GM12878 (cell line): ENCODE measurements at regions not wholly inside any gene's neighbourhood (a gene's known extent, or its start where the extent isn't known, plus 50 kb on each side); places are given as distances from the start of the nearest gene placed in this dataset.

Source experiments
- ATAC-seq: fragments of 200-7000 bp; cut with Tn5 transposase; 3 replicates; pipeline ENCODE4 v1.9.1; 2020; ENCODE audit warnings: mild to moderate bottlenecking, moderate library complexity
- BruUV-seq: library from RNA; stranded (reverse); fragments of 400-500 nt; replicated peaks from 2 replicates; lab custom pipeline; 2021; lab: Mats Ljungman, UMichigan
- CTCF ChIA-PET: fragments of 300-600 bp; sonication (Branson Sonifier 250); formaldehyde crosslinking; extraction: SDS; loops from one replicate; lab custom pipeline; 2021; ENCODE audit warnings: inconsistent platforms; lab: Yijun Ruan, JAX
- POLR2A ChIA-PET: fragments of 350-600 bp; formaldehyde crosslinking; extraction: SDS; loops from one replicate; lab custom pipeline; 2021; ENCODE audit warnings: inconsistent platforms; lab: Charles Lee
- RAD21 ChIA-PET: fragments of 300-600 bp; sonication (Branson Sonifier 250); formaldehyde crosslinking; loops from one replicate; lab custom pipeline; 2023; ENCODE audit warnings: antibody characterized with exemption; ENCODE audit not compliant: unreplicated experiment; lab: Charles Lee
- SMC1A ChIA-PET: fragments of 300-600 bp; sonication (Branson Sonifier 250); formaldehyde crosslinking; loops from one replicate; lab custom pipeline; 2023; ENCODE audit not compliant: unreplicated experiment, uncharacterized antibody; lab: Charles Lee
- DNase-seq: peaks from one replicate; pipeline ENCODE4 v3.0.0-alpha.2; 2011; ENCODE audit warnings: low read depth, low spot score
- FAIRE-seq: peaks from 3 replicates; lab custom pipeline; 2011; peaks lifted over from hg19 to GRCh38; lab: Jason Lieb, UNC
- H2AFZ ChIP-seq: 2 replicates; pipeline ENCODE4 v1.6.0; 2011; ENCODE audit warnings: low read depth, low read length, control low read depth; ENCODE audit not compliant: control insufficient read depth
- H3K27ac ChIP-seq: 2 replicates; pipeline ENCODE4 v1.5.1; 2011; ENCODE audit warnings: control low read depth; ENCODE audit not compliant: control insufficient read depth, insufficient read depth
- H3K27me3 ChIP-seq, 2 experiments: replicated peaks in 1 of 2; 2 replicates each; pipeline versions ENCODE4 v1.6.0 to v1.6.1; 2011; ENCODE audit warnings: low read length in 1 of 2; ENCODE audit not compliant: control insufficient read depth in 2 of 2, insufficient read depth in 2 of 2
- H3K36me3 ChIP-seq, 2 experiments: 2 replicates each; pipeline ENCODE4 v1.5.1; 2011; ENCODE audit warnings: low read length in 1 of 2; ENCODE audit not compliant: control insufficient read depth in 2 of 2, insufficient read depth in 2 of 2
- H3K4me1 ChIP-seq: 2 replicates; pipeline ENCODE4 v1.6.1; 2011; ENCODE audit warnings: mild to moderate bottlenecking, low read length, moderate library complexity, mixed read lengths; ENCODE audit not compliant: control insufficient read depth, insufficient read depth
- H3K4me2 ChIP-seq: 2 replicates; pipeline ENCODE4 v1.6.0; 2011; ENCODE audit warnings: control low read depth; ENCODE audit not compliant: control insufficient read depth, insufficient read depth
- H3K4me3 ChIP-seq: fragments of 200-600 bp; sonication (generic); 2 replicates; pipeline ENCODE4 v1.5.1; 2016
- H3K79me2 ChIP-seq: 2 replicates; pipeline ENCODE4 v1.6.0; 2011; ENCODE audit warnings: low read length; ENCODE audit not compliant: control insufficient read depth, insufficient read depth
- H3K9ac ChIP-seq: 2 replicates; pipeline ENCODE4 v1.8.0; 2011; ENCODE audit warnings: low read length, control low read depth, mixed read lengths; ENCODE audit not compliant: control insufficient read depth, insufficient read depth
- H3K9me3 ChIP-seq: replicated peaks from 3 replicates; pipeline ENCODE4 v1.5.1; 2011; ENCODE audit warnings: mild to moderate bottlenecking, low read length; ENCODE audit not compliant: control insufficient read depth, insufficient read depth
- H4K20me1 ChIP-seq: 2 replicates; pipeline ENCODE4 v1.6.0; 2011; ENCODE audit not compliant: control insufficient read depth, insufficient read depth
- ETV6 ChIP-seq, 2 experiments: fragments of 450-650 bp in 1 of 2; IDR thresholded peaks in 1 of 2; conservative IDR thresholded peaks in 1 of 2; 2 replicates each; pipeline ENCODE4 v1.6.1; 2014; ENCODE audit warnings: antibody characterized with exemption in 1 of 2, borderline replicate concordance in 1 of 2, low read depth in 1 of 2, mild to moderate bottlenecking in 1 of 2, moderate library complexity in 1 of 2
- HCFC1 ChIP-seq: fragments of 150-350 bp; IDR thresholded peaks from 2 replicates; pipeline ENCODE4 v1.6.1; 2014; ENCODE audit warnings: low read length
- NFXL1 ChIP-seq: fragments of 450-650 bp; IDR thresholded peaks from 2 replicates; pipeline ENCODE4 v1.6.1; 2017; ENCODE audit warnings: antibody characterized with exemption, mild to moderate bottlenecking, borderline replicate concordance
- NR2C1 ChIP-seq: fragments of 450-650 bp; IDR thresholded peaks from 2 replicates; pipeline ENCODE4 v1.6.1; 2017; ENCODE audit warnings: antibody characterized with exemption, mild to moderate bottlenecking, moderate library complexity
- ZNF217 ChIP-seq: fragments of 450-650 bp; IDR thresholded peaks from 2 replicates; pipeline ENCODE4 v1.6.1; 2017; ENCODE audit warnings: antibody characterized with exemption, mild to moderate bottlenecking
- WGBS: methylation state at CpG from one replicate; pipeline ENCODE4 v1.1.6; 2016; ENCODE audit warnings: low lambda C conversion rate; ENCODE audit not compliant: insufficient replicate concordance, insufficient coverage; ENCODE audit errors: missing lambda C conversion rate; 5-methylcytosine and 5-hydroxymethylcytosine counted together
- in situ Hi-C: fragments of 300-500 bp; cut with MboI; formaldehyde crosslinking; loops from 9 replicates; pipeline ENCODE4 v1.14.3; 2018; ENCODE audit warnings: mixed read lengths
- intact Hi-C: fragments of 100-400 bp; cut with micrococcal nuclease; formaldehyde crosslinking; loops from one replicate; pipeline ENCODE4 v1.14.2; 2022; ENCODE audit not compliant: unreplicated experiment
- TF ChIP-seq, protein P1 (sequence below): fragments of 450-650 bp; IDR thresholded peaks from 2 replicates; pipeline ENCODE4 v1.6.1; 2017; ENCODE audit warnings: mild to moderate bottlenecking, moderate library complexity

- intact Hi-C loops (no loop called here), in situ Hi-C loops (no loop called here)
- FAIRE-seq (no peak), DNase-seq (no peak), ATAC-seq (no peak; the same call in 2 of the 3 replicates)
- POLR2A ChIA-PET = no interaction called here
- Histone ChIP-seq H3K36me3 (no peaks in the 10 kb centered on the region), H4K20me1 (no peaks in the 10 kb centered on the region), H3K4me3 (no peak overlapping the region), H3K4me2 (no peak overlapping the region), H2AFZ (no peak overlapping the region), H3K79me2 (no peaks in the 10 kb centered on the region), H3K27me3 (no peaks in the 10 kb centered on the region), H3K9ac (no peak overlapping the region), H3K9me3 (no peaks in the 10 kb centered on the region; the same call in 1 of the 3 replicates), H3K27ac (no peak overlapping the region), H3K4me1 (0 out of 2 replicates have a peak, but pooled peaks cover 4% of the 10 kb centered on the region)
- RAD21 ChIA-PET = no interaction called here
- CTCF ChIA-PET = interaction anchor here (1.2 kb wide), 1 partner anchor 228 kb away, joined by 3 read pairs; no protein-coding TSS in a partner anchor
- 41% methylated on average over 3 of the region's 3 CpGs for WGBS
- SMC1A ChIA-PET = interaction anchor here (0.9 to 1.5 kb wide), 2 partner anchors 18 to 19 kb away, joined by 3 read pairs; no protein-coding TSS in a partner anchor
- no TSS peak for BruUV-seq
- TF ChIP-seq ETV6 (conservative IDR thresholded peaks at IDR 0.05 in 1 of 2, IDR thresholded peaks at IDR 0.05 in 1 of 2; ENCODE audit: borderline replicate concordance in 1 of 2, low read depth in 1 of 2) (no peak), NFXL1 (no peak), HCFC1 (no peak), NR2C1 (no peak), ZNF217 (no peak)
- TF ChIP-seq, protein P1, sequence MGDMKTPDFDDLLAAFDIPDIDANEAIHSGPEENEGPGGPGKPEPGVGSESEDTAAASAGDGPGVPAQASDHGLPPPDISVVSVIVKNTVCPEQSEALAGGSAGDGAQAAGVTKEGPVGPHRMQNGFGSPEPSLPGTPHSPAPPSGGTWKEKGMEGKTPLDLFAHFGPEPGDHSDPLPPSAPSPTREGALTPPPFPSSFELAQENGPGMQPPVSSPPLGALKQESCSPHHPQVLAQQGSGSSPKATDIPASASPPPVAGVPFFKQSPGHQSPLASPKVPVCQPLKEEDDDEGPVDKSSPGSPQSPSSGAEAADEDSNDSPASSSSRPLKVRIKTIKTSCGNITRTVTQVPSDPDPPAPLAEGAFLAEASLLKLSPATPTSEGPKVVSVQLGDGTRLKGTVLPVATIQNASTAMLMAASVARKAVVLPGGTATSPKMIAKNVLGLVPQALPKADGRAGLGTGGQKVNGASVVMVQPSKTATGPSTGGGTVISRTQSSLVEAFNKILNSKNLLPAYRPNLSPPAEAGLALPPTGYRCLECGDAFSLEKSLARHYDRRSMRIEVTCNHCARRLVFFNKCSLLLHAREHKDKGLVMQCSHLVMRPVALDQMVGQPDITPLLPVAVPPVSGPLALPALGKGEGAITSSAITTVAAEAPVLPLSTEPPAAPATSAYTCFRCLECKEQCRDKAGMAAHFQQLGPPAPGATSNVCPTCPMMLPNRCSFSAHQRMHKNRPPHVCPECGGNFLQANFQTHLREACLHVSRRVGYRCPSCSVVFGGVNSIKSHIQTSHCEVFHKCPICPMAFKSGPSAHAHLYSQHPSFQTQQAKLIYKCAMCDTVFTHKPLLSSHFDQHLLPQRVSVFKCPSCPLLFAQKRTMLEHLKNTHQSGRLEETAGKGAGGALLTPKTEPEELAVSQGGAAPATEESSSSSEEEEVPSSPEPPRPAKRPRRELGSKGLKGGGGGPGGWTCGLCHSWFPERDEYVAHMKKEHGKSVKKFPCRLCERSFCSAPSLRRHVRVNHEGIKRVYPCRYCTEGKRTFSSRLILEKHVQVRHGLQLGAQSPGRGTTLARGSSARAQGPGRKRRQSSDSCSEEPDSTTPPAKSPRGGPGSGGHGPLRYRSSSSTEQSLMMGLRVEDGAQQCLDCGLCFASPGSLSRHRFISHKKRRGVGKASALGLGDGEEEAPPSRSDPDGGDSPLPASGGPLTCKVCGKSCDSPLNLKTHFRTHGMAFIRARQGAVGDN = no peak
Observed at GRCh38 chr4:38469410-38469809, 194.6 kb upstream of the KLF3 start.
